Activated CD4-positive, alpha-beta T cell treated with anti-CD3 and anti-CD28 coated beads, Interleukin-2, Interleukin-4, amounts not matched to agents 100 ng/mL and 50 ng/mL, durations not matched to agents 16 hours and 8 hours (primary cell): ENCODE measurements at regions not wholly inside any gene's neighbourhood (a gene's known extent, or its start where the extent isn't known, plus 50 kb on each side); places are given as distances from the start of the nearest gene placed in this dataset.
"Not testable (repeated sequence)": the region's sequence is repeated elsewhere in the genome, so short reads cannot be mapped to it uniquely, and the experiment has no call there.

Experiments used
- DNase-seq: peaks from one replicate; pipeline ENCODE4 v3.0.0-alpha.2; 2020; ENCODE audit warnings: low spot score

DNA sequence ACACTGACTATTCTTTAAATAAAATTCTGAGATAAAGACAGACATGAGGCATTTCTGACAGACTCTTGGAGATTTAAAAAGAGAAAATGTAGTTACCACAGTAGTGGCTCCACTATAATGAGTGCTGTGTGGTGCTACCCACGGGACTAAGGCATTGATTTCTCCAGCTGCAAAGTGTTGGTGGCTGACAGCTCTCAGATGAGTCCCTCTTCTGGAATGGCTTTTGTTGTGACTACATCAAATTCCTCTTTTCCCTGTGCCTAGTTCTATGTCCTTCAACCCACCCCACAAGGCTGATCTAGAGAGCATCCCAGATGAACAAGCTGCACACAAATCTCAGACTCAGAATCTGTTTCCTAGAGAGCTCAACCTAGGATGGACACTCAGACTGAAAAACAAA is 884.8 kb upstream of the ZEB2 start:
- no peak for DNase-seq

- no peak for DNase-seq
Measured at GRCh38 chr2:145402706-145403277, 882.9 kb upstream of the ZEB2 start.

DNA sequence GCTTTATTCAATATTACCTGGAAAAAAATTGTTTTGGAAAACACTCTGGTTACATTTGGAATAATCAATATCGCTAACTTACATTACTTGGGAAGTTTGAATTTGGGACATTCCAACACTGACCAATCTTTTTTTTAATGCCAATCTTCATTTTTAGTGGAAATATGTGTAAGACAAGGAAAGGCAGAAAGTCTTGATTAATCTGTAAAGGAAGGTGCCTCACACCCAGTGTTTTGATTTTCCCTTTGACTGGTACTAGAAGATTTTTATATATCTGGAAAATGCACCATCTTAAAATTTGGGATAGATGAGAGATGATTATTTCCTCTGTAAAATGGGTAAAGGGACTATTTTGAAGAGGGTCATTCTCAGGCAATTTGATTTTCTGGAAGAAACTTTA is 879.2 kb upstream of the ZEB2 start:
- no peak for DNase-seq

DNA sequence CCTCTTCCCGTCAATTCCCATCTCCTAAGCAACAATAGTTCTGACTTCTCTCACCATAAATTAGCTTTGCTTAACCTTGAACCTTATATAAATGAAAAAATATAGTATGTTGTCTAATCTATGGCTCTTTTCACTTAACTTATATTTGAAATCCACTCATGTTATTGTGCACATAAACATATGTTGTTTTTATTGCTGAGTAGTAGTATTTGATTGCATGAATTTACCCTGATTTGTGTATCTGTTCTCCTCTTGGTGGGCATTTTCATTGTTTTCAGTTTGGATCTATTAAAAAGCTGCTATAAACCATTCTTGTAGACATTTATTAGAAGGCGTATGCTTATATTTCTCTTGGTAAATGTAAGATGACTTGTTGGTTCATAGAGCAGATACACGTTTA is 874.3 kb upstream of the ZEB2 start:
- no peak for DNase-seq

GRCh38 chr2:145386973-145387372 is 867.1 kb upstream of the ZEB2 start:
- DNase-seq: no peak

- DNase-seq: no peak
Measured at GRCh38 chr2:145383961-145384360, 864.0 kb upstream of the ZEB2 start.

GRCh38 chr2:145380436-145381017 is 860.6 kb upstream of the ZEB2 start:
- DNase-seq: no peak

DNA sequence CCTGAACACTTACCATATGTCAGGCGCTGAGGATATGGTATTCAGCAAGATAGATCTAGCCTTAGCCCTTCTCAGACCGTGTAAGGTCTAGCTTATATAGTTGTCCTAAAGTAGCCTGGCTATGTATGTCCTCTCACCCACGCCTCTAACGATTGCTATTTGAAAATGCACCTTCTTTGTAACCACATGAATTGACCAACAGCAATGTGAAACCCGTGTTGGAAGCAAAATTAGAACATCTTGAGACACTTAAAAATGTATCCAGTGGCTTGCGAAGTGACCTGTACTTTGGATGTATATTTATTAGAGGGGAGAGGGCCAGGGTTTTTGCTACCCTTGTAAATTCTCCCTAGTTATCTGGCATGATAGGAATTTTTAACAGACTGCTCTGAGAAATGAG is 860.0 kb upstream of the ZEB2 start:
- no peak for DNase-seq

DNA sequence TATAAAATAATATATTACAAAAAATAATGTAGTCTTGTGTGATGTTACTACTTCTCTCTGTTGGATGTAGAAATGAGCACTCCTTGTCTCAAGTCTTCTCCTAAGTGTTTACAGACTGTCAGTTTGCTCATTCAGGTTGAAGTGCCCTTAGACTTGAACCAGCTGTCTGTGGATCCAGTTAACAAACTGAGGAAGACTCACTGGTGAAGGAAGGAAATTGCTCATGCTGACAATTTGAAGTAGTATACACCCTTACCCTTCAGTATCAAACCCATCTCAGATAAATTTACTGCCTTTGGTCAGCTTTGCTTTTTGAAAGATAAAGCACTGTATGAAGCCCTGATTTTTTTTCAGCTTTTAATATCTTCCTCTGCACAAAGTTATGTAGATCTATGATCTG is 854.2 kb upstream of the ZEB2 start:
- no peak for DNase-seq

DNA sequence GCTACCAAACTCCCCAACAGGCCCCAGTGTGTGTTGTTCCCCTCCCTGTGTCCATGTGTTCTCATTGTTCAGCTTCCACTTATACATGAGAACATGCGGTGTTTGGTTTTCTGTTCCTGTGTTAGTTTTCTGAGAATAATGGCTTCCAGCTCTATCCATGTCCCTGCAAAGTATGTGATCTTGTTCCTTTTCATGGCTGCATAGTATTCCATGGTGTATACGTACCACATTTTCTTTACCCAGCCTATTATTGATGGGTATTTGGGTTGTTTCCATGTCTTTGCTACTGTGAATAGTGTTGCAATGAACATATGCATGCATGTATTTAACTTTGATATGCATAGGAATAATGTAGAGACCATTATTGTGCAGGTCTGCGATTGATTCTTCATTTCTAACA is 847.4 kb upstream of the ZEB2 start:
- not testable (repeated sequence) for DNase-seq

- DNase-seq: no peak
Measured at GRCh38 chr2:145366341-145366740, 846.4 kb upstream of the ZEB2 start.

DNA sequence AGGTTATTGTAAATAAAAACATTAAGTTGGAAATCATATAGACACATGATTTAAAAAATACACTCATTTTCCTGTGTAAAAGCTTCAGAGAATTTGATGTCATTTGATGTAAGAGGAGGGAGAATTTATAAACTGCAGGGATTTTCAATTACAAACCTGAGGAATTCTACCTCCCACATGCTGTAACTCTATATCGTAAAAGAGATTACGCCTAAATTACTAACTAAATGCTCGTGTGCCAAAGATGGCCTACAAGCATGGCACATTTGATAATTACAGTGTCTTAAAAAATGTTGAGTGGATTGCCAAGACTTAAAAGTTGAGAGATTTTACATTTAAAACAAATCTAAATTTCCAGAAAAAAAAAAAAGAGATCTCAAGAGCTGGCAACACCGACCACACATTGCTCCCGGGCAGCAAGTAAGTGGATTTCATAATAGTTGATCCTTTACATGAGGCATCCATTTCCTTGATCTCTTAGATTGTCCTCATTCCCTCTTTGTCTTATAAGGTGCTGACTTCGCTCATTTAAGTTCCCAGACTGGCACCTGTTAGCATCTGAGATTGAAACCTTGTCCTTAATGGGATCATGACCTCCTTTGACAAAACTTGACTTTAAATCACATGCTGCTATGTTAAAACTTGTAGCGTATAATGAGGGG is 840.3 kb upstream of the ZEB2 start:
- no peak for DNase-seq

- DNase-seq: no peak
Measured at GRCh38 chr2:145359561-145359960, 839.6 kb upstream of the ZEB2 start.

DNA sequence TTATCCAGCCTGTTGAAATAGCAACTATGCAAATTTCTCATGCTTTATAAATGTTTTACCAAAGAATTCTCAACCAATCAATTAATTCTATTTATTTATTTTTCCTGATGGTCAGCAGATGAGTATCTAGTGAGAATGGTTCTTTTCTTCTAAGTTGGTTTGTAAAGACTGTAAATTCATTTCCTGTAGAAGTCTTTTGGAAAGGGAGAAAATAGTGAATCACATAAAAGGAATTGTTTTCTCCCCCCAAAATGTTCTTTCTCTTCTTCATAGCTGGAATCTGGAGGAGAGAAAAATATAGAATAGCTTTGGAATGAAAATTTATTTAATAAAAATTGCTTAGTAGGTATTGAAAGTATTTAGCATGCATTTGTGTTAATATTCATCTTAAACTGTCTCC is 836.1 kb upstream of the ZEB2 start:
- DNase-seq: no peak

DNA sequence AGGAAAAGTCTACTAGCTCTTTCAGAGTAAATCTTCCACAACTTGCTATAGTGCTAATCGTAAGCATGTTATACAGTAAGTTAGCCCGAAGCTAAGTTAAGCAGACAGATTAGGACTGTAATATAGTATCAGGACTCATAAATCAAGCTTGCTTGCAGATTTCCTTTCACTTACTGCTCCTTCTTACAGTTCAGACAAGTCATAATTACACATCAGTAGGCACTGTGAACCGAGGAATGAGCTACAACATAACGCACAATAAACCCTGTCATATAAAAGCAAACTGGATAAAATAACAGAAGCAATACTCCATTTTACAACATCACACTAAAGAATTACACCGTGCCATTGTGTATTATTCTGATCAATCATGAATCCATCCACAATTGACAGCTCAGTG is 832.6 kb upstream of the ZEB2 start:
- DNase-seq: no peak

GRCh38 chr2:145351864-145352425 is 832.0 kb upstream of the ZEB2 start:
- no peak for DNase-seq

GRCh38 chr2:145350011-145350410 is 830.1 kb upstream of the ZEB2 start:
- DNase-seq: no peak

DNA sequence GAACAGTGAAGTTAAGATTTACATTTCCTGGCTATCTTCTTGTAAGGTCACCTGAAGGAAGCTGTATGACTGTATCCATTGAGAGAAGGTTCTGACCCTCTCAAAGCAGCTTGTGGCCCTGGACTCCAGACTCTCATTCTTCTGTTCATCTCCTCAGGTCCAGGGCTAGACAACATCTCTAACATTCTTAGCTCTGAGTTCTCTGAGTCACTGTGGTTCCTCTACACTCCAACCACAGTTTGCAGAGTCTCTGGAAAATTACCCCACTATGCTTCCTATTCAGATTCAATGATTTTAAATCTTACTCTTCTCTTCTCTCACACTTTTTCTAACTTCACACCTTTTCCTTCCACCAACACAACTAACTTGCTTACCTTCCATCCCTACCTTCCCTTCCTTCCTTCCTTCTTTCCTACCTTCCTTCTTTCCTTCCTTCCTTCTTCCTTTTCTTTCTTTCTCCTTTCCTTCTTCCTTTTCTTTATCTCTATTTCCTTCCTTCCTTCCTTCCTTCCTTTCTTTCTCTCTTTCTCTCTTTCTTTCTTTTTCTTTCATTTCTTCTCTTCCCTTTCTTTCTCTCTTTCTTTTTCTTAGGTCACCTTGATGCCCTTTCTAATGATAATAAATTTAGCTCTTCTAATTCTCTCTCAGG is 824.3 kb upstream of the ZEB2 start:
- no peak for DNase-seq

GRCh38 chr2:145343287-145343686 is 823.4 kb upstream of the ZEB2 start:
- no peak for DNase-seq

GRCh38 chr2:145341536-145341935 is 821.6 kb upstream of the ZEB2 start:
- no peak for DNase-seq

DNA sequence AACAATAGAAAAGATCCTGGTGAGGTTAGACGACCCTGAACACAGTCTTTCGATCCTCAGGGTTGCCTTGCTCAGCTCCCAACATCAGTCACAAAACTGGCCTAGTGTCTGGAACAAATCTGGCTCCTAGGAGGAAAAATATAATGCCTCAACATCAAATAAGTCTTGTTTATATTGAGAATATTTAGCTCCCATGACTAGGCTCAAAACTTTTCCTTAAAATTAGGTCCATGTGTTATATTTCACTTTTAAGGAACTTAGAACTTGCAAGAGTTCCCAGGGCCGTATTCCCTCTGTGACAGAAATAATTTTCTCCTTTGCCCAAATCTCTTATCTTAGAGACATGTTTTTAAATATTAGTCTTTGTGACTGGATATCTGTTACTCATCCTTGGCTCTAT is 819.7 kb upstream of the ZEB2 start:
- DNase-seq: no peak

GRCh38 chr2:145332210-145332898 is 812.4 kb upstream of the ZEB2 start:
- DNase-seq: no peak

DNA sequence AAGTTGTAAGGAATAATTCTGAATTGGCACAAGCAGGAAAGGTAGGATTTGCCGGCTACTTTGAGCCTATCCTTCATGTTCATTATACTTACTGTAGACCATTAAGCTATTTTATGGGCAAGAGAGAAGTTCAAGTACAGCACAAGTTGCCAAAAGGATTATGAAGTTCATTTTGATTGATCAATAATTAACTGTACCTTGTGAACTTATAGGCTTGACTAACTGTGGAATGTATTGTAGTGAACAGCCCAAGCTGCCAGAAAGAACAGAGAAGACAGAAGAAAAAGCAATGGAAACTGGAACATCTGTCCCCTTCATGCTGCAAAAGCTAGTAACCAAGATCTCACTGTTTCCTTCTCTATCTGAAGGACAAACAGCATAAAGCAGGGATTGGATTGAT is 810.1 kb upstream of the ZEB2 start:
- DNase-seq: no peak
